ENCODE measurements at regions not wholly inside any gene's neighbourhood (a gene's known extent, or its start where the extent isn't known, plus 50 kb on each side); places are given as distances from the start of the nearest gene placed in this dataset.

- Histone ChIP-seq H3K27me3 (ENCODE audit: control insufficient read depth in 1 of 2, insufficient read depth in 2 of 2, low read length in 2 of 2) (no peaks in the 10 kb centered on the region; a peak in 1 of 5 replicates), H3K4me1 (ENCODE audit: insufficient read depth, low read length) (no peaks in the 10 kb centered on the region), H4K20me1 (ENCODE audit: insufficient read depth, low read length) (no peaks in the 10 kb centered on the region), H3K79me2 (ENCODE audit: insufficient read depth, low read length) (no peaks in the 10 kb centered on the region), H3K27ac (ENCODE audit: extremely low read length, insufficient read depth, low read length) (no peak overlapping the region), H2AFZ (ENCODE audit: low read length) (no peak overlapping the region), H3K4me2 (ENCODE audit: low read depth, low read length) (no peak overlapping the region), H3K9me3 (ENCODE audit: low read length) (no peaks in the 10 kb centered on the region), H3K9ac (ENCODE audit: insufficient read depth, low read depth, low read length) (no peak overlapping the region), H3K4me3 (replicated peaks in 1 of 3; ENCODE audit: insufficient read depth in 1 of 3, low read depth in 2 of 3, low read length in 3 of 3) (no peak overlapping the region), H3K36me3 (replicated peaks in 1 of 2; ENCODE audit: control insufficient read depth in 1 of 2, insufficient read depth in 2 of 2, low read length in 2 of 2) (no peaks in the 10 kb centered on the region)
- peak; percentile 18 for FAIRE-seq
- ChIA-PET POLR2A (no interaction called here), CTCF (ENCODE audit: low intra/inter-chr PET ratio, low total read pairs) (interaction anchor here (1.9 kb wide), 1 partner anchor 119 kb away, joined by 6 read pairs; no protein-coding TSS in a partner anchor)
- WGBS (ENCODE audit: low lambda C conversion rate): 13% methylated on average over 2 of the region's 3 CpGs
- peak; percentile 77 for ATAC-seq
- in situ Hi-C loops (cut with HindIII; ENCODE audit: extremely low pct_ligation_motif_present, low pct_unique_long_range_greater_than_20kb) (no loop called here), intact Hi-C loops (cut with micrococcal nuclease; ENCODE audit: unreplicated experiment) (loop anchor here (1.0 kb wide), 1 partner anchor 31 kb away; no protein-coding TSS in a partner anchor)
- TF ChIP-seq CTCF (CRISPR knock-in tag; IDR thresholded peaks at IDR 0.05): peak; percentile 48
- TF ChIP-seq SMC3 (IDR thresholded peaks at IDR 0.05; ENCODE audit: low read length): peak; percentile 53
- TF ChIP-seq STAG1 (CRISPR knock-in tag; IDR thresholded peaks at IDR 0.05): peak; percentile 45
- no peak for TF ChIP-seq ZNF326 (CRISPR knock-in tag; IDR thresholded peaks at IDR 0.05; ENCODE audit: borderline replicate concordance)
- no peak for TF ChIP-seq ATM (IDR thresholded peaks at IDR 0.05; ENCODE audit: borderline replicate concordance)
- no peak for TF ChIP-seq ZNF276 (CRISPR knock-in tag; IDR thresholded peaks at IDR 0.05; ENCODE audit: low read depth)
- DNase-seq (ENCODE audit: low spot score): peak; percentile 9
- no TSS peak for BruUV-seq (replicated peaks)
Observed at GRCh38 chr9:108535526-108535925, 320.3 kb downstream of the ACTL7B start.

Measured in HepG2 (cell line).